HG02981 (cell line): ENCODE measurements at regions not wholly inside any gene's neighbourhood (a gene's known extent, or its start where the extent isn't known, plus 50 kb on each side); places are given as distances from the start of the nearest gene placed in this dataset.
"Not testable (repeated sequence)": the region's sequence is repeated elsewhere in the genome, so short reads cannot be mapped to it uniquely, and the experiment has no call there.

Source experiments
- ATAC-seq: cut with Tn5 transposase; IDR thresholded peaks from one replicate; pipeline ENCODE4 v1.9.1; 2021; ENCODE audit warnings: mild to moderate bottlenecking, moderate library complexity; ENCODE audit not compliant: unreplicated experiment

- ATAC-seq = no peak
Measured at GRCh38 chrY:16490706-16491105, 1389.3 kb downstream of the CDY2B start.

GRCh38 chrY:16486696-16487215 is 1393.3 kb downstream of the CDY2B start:
- no peak for ATAC-seq

GRCh38 chrY:16480031-16480430 is 1400.0 kb downstream of the CDY2B start:
- no peak for ATAC-seq

GRCh38 chrY:16474053-16474452 is 1406.0 kb downstream of the CDY2B start:
- ATAC-seq = no peak

- no peak for ATAC-seq
Measured at GRCh38 chrY:16454799-16455198, 1425.2 kb downstream of the CDY2B start.

- no peak for ATAC-seq
Measured at GRCh38 chrY:16446152-16446551, 1433.9 kb downstream of the CDY2B start.

- not testable (repeated sequence) for ATAC-seq
Measured at GRCh38 chrY:16409206-16409923, 1470.7 kb downstream of the CDY2B start.

- not testable (repeated sequence) for ATAC-seq
Measured at GRCh38 chrY:16379458-16379857, 1500.6 kb downstream of the CDY2B start.

GRCh38 chrY:16341592-16341991 is 1538.4 kb downstream of the CDY2B start:
- not testable (repeated sequence) for ATAC-seq

GRCh38 chrY:16330032-16330758 is 1549.8 kb downstream of the CDY2B start:
- not testable (repeated sequence) for ATAC-seq

- ATAC-seq = not testable (repeated sequence)
Measured at GRCh38 chrY:16329135-16329820, 1550.7 kb downstream of the CDY2B start.
